MCF 10A (cell line): ENCODE measurements at regions not wholly inside any gene's neighbourhood (a gene's known extent, or its start where the extent isn't known, plus 50 kb on each side); places are given as distances from the start of the nearest gene placed in this dataset.

Experiments
- BruUV-seq: library from RNA; stranded (reverse); fragments of 400-500 nt; replicated peaks from 2 replicates; lab custom pipeline; 2021; lab: Mats Ljungman, UMichigan
- CTCF ChIA-PET: fragments of 300-600 bp; sonication (Branson Sonifier 250); formaldehyde crosslinking; extraction: SDS; loops from one replicate; lab custom pipeline; 2021; ENCODE audit warnings: antibody characterized with exemption, inconsistent platforms; lab: Yijun Ruan, JAX
- POLR2A ChIA-PET: fragments of 300-600, 350-650 bp; sonication (Branson Sonifier 250); formaldehyde crosslinking; extraction: SDS; loops from one replicate; lab custom pipeline; 2020; ENCODE audit warnings: antibody characterized with exemption, inconsistent platforms; lab: Yijun Ruan, JAX
- DNase-seq: peaks from one replicate; pipeline ENCODE4 v3.0.0-alpha.2; 2018; ENCODE audit not compliant: unreplicated experiment
- H3K27ac Mint-ChIP-seq: one replicate; pipeline ENCODE4 v1.8.0; 2022; ENCODE audit warnings: mild to moderate bottlenecking, low read depth, mixed read lengths; ENCODE audit not compliant: unreplicated experiment
- H3K27me3 Mint-ChIP-seq: one replicate; pipeline ENCODE4 v1.8.0; 2022; ENCODE audit warnings: mixed read lengths; ENCODE audit not compliant: insufficient read depth, unreplicated experiment
- H3K36me3 Mint-ChIP-seq: one replicate; pipeline ENCODE4 v1.8.0; 2022; ENCODE audit warnings: mild to moderate bottlenecking, moderate library complexity, mixed read lengths; ENCODE audit not compliant: insufficient read depth, unreplicated experiment
- H3K4me1 Mint-ChIP-seq: one replicate; pipeline ENCODE4 v1.8.0; 2022; ENCODE audit warnings: mixed read lengths; ENCODE audit not compliant: insufficient read depth, unreplicated experiment
- H3K4me3 Mint-ChIP-seq: one replicate; pipeline ENCODE4 v1.8.0; 2022; ENCODE audit warnings: mild to moderate bottlenecking, moderate library complexity, mixed read lengths; ENCODE audit not compliant: unreplicated experiment
- H3K9me3 Mint-ChIP-seq: one replicate; pipeline ENCODE4 v1.8.0; 2022; ENCODE audit warnings: mixed read lengths; ENCODE audit not compliant: unreplicated experiment
- CTCF ChIP-seq: fragments of 200-600 bp; IDR thresholded peaks from one replicate; pipeline ENCODE4 v1.8.0; 2022; ENCODE audit warnings: antibody characterized with exemption, mild to moderate bottlenecking; ENCODE audit not compliant: unreplicated experiment
- intact Hi-C: fragments of 100-400 bp; cut with micrococcal nuclease; formaldehyde crosslinking; loops from 2 replicates; pipeline ENCODE4 v1.14.1; 2022

GRCh38 chr11:45048870-45049691 lies 97.4 kb upstream of the PRDM11 start:
- no peak for DNase-seq
- ChIA-PET POLR2A (interaction anchor here (1.4 kb wide), 1 partner anchor 20 kb away, joined by 4 read pairs; no protein-coding TSS in a partner anchor), CTCF (interaction anchor here (0.6 kb wide), 2 partner anchors 57 to 286 kb away, joined by 3 read pairs; no protein-coding TSS in a partner anchor)
- intact Hi-C loops, result loop anchor here (10.0 kb wide), 1 partner anchor 94 kb away; the partner anchor contains the start of gene TP53I11
- Mint-ChIP-seq H3K4me3 (no peak overlapping the region), H3K27me3 (no peaks in the 10 kb centered on the region), H3K9me3 (no peaks in the 10 kb centered on the region), H3K4me1 (peaks cover 25% of the 10 kb centered on the region), H3K27ac (peak overlapping the region; percentile 46), H3K36me3 (no peaks in the 10 kb centered on the region)
- TF ChIP-seq CTCF, result no peak
- no TSS peak for BruUV-seq

GRCh38 chr11:45050111-45050510 lies 96.3 kb upstream of the PRDM11 start:
- POLR2A ChIA-PET, result interaction anchor here (1.4 kb wide), 1 partner anchor 19 kb away, joined by 4 read pairs; no protein-coding TSS in a partner anchor
- Mint-ChIP-seq H3K36me3 (no peaks in the 10 kb centered on the region), H3K27ac (no peak overlapping the region), H3K9me3 (no peaks in the 10 kb centered on the region), H3K4me3 (no peak overlapping the region), H3K27me3 (no peaks in the 10 kb centered on the region), H3K4me1 (peaks cover 19% of the 10 kb centered on the region)
- CTCF ChIA-PET, result interaction anchor here (0.6 to 1.4 kb wide), 3 partner anchors 17 to 122 kb away, joined by 3 read pairs; no protein-coding TSS in a partner anchor
- no TSS peak for BruUV-seq
- DNase-seq, result no peak
- no peak for TF ChIP-seq CTCF
- intact Hi-C loops, result no loop called here

GRCh38 chr11:45051621-45052020 lies 94.8 kb upstream of the PRDM11 start:
- no peak overlapping the region for H3K27ac Mint-ChIP-seq
- H3K4me1 Mint-ChIP-seq, result peaks cover 7% of the 10 kb centered on the region
- BruUV-seq, result no TSS peak
- no peak for TF ChIP-seq CTCF
- H3K27me3 Mint-ChIP-seq, result no peaks in the 10 kb centered on the region
- intact Hi-C loops, result no loop called here
- DNase-seq, result no peak
- CTCF ChIA-PET, result no interaction called here
- POLR2A ChIA-PET, result interaction anchor here (1.7 kb wide), 1 partner anchor 11 kb away, joined by 4 read pairs; no protein-coding TSS in a partner anchor
- H3K36me3 Mint-ChIP-seq, result no peaks in the 10 kb centered on the region
- no peaks in the 10 kb centered on the region for H3K9me3 Mint-ChIP-seq
- H3K4me3 Mint-ChIP-seq, result no peak overlapping the region

- Mint-ChIP-seq H3K36me3 (no peaks in the 10 kb centered on the region), H3K4me3 (no peak overlapping the region), H3K27me3 (no peaks in the 10 kb centered on the region), H3K27ac (no peak overlapping the region), H3K4me1 (peaks cover 5% of the 10 kb centered on the region), H3K9me3 (no peaks in the 10 kb centered on the region)
- POLR2A ChIA-PET, result interaction anchor here (1.7 kb wide), 1 partner anchor 11 kb away, joined by 4 read pairs; no protein-coding TSS in a partner anchor
- CTCF ChIA-PET, result no interaction called here
- no peak for DNase-seq
- BruUV-seq, result no TSS peak
- TF ChIP-seq CTCF, result no peak
- intact Hi-C loops, result no loop called here
Observed at GRCh38 chr11:45052361-45052760, 94.1 kb upstream of the PRDM11 start.
